Breast epithelium (tissue), 3 donors: ENCODE measurements at regions not wholly inside any gene's neighbourhood (a gene's known extent, or its start where the extent isn't known, plus 50 kb on each side); places are given as distances from the start of the nearest gene placed in this dataset.

ENCODE experiments used
- CTCF ChIP-seq, 3 donors: fragments of 450-650 bp; IDR thresholded peaks; one replicate each; pipeline ENCODE4 v1.5.1; 2016 to 2017; ENCODE audit warnings: antibody characterized with exemption in 3 of 3, mild to moderate bottlenecking in 3 of 3, moderate library complexity in 3 of 3
- POLR2A ChIP-seq: fragments of 450-650 bp; IDR thresholded peaks from one replicate; pipeline ENCODE4 v1.6.1; 2016; ENCODE audit warnings: antibody characterized with exemption, mild to moderate bottlenecking, moderate library complexity
- POLR2AphosphoS5 ChIP-seq, 3 donors: sonication (generic); formaldehyde crosslinking; IDR thresholded peaks; one replicate each; pipeline ENCODE4 v1.6.1; 2017; ENCODE audit warnings: antibody characterized with exemption in 3 of 3

GRCh38 chr5:68416714-68417113, 201.2 kb downstream of the PIK3R1 start:
- TF ChIP-seq CTCF (IDR thresholded peaks at IDR 0.05), result no peak
- no peak for TF ChIP-seq POLR2A
- TF ChIP-seq POLR2AphosphoS5 (IDR thresholded peaks at IDR 0.05), result no peak
